GM19025 (cell line): ENCODE measurements at regions not wholly inside any gene's neighbourhood (a gene's known extent, or its start where the extent isn't known, plus 50 kb on each side); places are given as distances from the start of the nearest gene placed in this dataset.
"Not testable (repeated sequence)": the region's sequence is repeated elsewhere in the genome, so short reads cannot be mapped to it uniquely, and the experiment has no call there.

Source experiments
- ATAC-seq: cut with Tn5 transposase; IDR thresholded peaks from one replicate; pipeline ENCODE4 v1.9.1; 2021; ENCODE audit warnings: mild to moderate bottlenecking, low read depth, moderate library complexity; ENCODE audit not compliant: unreplicated experiment

- ATAC-seq, result no peak
Measured at GRCh38 chr21:20902511-20902910, 95.7 kb upstream of the NCAM2 start.

DNA sequence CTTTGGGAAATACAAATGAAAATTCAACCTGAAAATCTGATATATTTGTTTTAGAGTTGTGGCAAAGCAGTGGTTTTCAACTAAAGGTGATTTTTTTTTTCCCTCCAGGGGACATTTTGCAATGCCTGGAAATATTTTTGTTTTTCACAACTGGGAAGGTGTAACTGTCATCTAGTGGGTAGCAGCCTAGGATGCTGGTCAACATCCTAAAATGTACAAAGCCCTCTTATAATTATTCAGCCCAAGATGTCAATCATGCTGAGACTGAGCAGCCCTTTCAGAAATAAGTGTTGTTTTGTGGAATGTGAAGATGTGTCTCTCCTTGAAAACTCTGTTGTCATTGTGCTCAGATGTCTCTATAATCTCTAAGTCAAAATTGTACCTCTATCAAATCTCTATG lies 95.2 kb upstream of the NCAM2 start:
- no peak for ATAC-seq

DNA sequence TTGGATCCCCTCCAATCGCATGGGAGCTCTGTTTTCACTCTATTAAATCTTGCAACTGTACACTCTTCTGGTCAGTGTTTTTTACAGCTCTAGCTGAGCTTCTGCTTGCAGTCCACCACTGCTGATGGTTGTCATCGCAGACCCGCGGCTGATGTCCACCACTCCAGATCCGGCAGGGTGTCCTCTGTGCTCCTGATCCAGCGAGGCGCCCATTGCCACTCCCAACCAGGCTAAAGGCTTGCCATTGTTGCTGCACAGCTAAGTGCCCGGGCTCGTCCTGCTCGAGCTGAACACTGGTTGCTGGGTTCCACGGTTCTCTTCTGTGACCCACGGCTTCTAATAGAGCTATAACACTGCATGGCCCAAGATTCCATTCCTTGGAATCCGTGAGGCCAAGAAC lies 70.7 kb upstream of the NCAM2 start:
- not testable (repeated sequence) for ATAC-seq

DNA sequence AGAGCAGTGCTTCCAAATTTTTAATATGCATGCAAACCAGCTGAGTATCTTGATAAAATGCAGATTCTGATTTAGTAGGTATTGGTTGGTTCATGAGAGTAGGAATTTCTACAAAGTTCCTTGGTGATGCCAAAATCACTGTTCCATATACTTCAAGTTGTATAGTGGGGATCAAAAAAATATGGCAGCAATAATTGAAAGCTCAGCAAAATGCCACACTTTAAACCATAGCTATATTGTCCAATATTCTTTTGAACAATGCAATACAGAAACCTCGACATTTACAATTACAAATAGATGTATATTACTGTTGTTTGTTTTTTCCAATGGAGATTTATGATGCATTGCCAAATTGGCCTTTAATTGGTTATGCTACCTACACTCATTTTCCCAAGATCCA lies 55.7 kb upstream of the NCAM2 start:
- ATAC-seq, result no peak

- ATAC-seq, result no peak
Measured at GRCh38 chr21:20943561-20943997, 54.6 kb upstream of the NCAM2 start.

DNA sequence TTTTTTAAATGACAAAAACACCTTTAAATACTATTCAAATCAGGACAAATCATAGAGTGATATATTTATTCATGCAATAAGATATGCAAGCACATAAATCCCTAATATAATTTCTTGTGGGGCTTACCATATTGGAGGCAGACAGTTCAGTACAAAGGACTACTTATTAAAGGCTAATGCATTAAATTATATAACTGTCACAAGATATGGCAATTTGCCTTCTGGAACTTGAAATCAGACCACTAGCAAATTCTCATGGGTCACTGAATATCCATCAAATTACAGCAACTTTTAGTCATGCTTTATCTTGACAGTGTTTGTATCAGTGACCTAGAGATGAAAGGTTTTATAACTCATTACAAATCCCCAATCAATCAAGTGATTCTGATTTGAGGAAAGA lies 54.1 kb upstream of the NCAM2 start:
- ATAC-seq, result no peak

- ATAC-seq, result no peak
Measured at GRCh38 chr21:20946701-20947100, 51.5 kb upstream of the NCAM2 start.
